ENCODE measurements at regions not wholly inside any gene's neighbourhood (a gene's known extent, or its start where the extent isn't known, plus 50 kb on each side); places are given as distances from the start of the nearest gene placed in this dataset.

DNA sequence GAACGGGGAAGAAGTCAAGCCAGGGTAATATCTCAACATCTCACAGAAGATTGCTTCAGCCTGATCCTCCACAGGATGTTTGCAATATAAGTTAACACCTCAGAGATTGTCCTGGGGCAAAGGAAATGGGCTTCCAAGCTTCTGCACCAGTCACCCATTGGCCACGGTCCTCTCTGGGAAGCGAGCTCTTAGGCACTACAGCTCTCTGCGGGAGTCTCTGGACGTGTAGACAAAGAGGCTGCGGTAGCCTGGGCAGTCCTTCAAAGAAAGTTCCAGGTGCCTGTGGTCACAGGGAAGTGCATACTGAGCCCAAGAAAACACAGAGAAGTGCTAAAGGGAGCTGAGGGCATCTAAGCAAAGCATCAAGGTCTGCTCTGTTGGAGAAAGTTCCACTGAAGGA, 805.7 kb downstream of the DIAPH3 start:
- no peak overlapping the region for H3K4me3 Mint-ChIP-seq
- H3K4me1 Mint-ChIP-seq, result peaks cover 8% of the 10 kb centered on the region
- TF ChIP-seq, protein P1, sequence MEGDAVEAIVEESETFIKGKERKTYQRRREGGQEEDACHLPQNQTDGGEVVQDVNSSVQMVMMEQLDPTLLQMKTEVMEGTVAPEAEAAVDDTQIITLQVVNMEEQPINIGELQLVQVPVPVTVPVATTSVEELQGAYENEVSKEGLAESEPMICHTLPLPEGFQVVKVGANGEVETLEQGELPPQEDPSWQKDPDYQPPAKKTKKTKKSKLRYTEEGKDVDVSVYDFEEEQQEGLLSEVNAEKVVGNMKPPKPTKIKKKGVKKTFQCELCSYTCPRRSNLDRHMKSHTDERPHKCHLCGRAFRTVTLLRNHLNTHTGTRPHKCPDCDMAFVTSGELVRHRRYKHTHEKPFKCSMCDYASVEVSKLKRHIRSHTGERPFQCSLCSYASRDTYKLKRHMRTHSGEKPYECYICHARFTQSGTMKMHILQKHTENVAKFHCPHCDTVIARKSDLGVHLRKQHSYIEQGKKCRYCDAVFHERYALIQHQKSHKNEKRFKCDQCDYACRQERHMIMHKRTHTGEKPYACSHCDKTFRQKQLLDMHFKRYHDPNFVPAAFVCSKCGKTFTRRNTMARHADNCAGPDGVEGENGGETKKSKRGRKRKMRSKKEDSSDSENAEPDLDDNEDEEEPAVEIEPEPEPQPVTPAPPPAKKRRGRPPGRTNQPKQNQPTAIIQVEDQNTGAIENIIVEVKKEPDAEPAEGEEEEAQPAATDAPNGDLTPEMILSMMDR (conservative IDR thresholded peaks at IDR 0.05), result no peak
- DNase-seq (ENCODE audit: low read depth, low spot score), result no peak
- H3K27me3 Mint-ChIP-seq (ENCODE audit: low read depth), result no peaks in the 10 kb centered on the region
- H3K9me3 Mint-ChIP-seq, result no peaks in the 10 kb centered on the region
- H3K27ac Mint-ChIP-seq (ENCODE audit: unreplicated experiment), result no peak overlapping the region
- H3K36me3 Mint-ChIP-seq (ENCODE audit: low read depth), result no peaks in the 10 kb centered on the region

DNA sequence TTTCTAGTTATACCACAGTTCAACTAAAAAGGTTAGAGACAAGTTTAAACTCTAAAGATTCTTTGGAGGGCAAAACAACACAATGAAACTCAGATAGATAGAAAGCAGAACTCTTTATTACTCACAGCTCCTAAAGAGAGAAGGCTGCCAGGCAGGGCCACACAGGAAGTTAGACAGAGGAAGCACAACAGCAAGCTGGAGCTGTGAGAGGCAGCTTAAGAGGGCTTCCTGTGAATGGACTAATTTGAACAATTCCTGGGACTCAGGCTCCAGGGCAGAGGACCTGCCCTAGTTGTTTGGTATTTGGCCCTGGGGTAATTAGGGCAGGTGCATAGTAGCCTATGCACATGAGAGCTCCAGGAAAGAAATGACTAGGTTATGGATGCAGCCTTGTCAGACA, 803.6 kb downstream of the DIAPH3 start:
- H3K36me3 Mint-ChIP-seq (ENCODE audit: low read depth), result no peaks in the 10 kb centered on the region

DNA sequence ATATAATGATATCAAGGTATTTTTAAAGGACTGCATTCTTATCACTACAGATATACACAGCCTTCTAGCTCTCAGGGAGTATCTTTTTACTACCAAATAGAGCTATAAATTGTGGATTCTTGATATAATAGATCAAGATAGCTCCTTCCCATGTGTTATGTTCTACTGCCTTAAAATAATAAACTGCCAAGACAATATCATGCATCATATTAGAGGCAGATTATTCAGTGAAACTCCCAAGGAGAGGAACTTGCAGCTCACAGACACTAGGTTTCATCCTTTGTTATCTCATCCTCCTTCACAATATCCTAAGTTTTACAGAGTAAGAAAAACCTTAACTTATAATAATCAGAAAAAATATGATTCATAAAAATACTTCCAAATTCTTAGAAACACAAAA, 802.8 kb downstream of the DIAPH3 start:
- H3K27me3 Mint-ChIP-seq (ENCODE audit: low read depth), result no peaks in the 10 kb centered on the region
- TF ChIP-seq, protein P1 (conservative IDR thresholded peaks at IDR 0.05), result no peak
- no peak overlapping the region for H3K27ac Mint-ChIP-seq (ENCODE audit: unreplicated experiment)
- DNase-seq (ENCODE audit: low read depth, low spot score), result no peak
- H3K4me3 Mint-ChIP-seq, result no peak overlapping the region
- H3K9me3 Mint-ChIP-seq, result no peaks in the 10 kb centered on the region
- no peaks in the 10 kb centered on the region for H3K36me3 Mint-ChIP-seq (ENCODE audit: low read depth)
- peaks cover 11% of the 10 kb centered on the region for H3K4me1 Mint-ChIP-seq

More for the DNA sequence above, 803.6 kb downstream of the DIAPH3 start:
- Mint-ChIP-seq H3K27ac (ENCODE audit: unreplicated experiment) (no peak overlapping the region), H3K4me3 (no peak overlapping the region), H3K27me3 (ENCODE audit: low read depth) (no peaks in the 10 kb centered on the region), H3K9me3 (no peaks in the 10 kb centered on the region), H3K4me1 (peaks cover 11% of the 10 kb centered on the region)
- TF ChIP-seq, protein P1 (conservative IDR thresholded peaks at IDR 0.05), result no peak
- no peak for DNase-seq (ENCODE audit: low read depth, low spot score)

DNA sequence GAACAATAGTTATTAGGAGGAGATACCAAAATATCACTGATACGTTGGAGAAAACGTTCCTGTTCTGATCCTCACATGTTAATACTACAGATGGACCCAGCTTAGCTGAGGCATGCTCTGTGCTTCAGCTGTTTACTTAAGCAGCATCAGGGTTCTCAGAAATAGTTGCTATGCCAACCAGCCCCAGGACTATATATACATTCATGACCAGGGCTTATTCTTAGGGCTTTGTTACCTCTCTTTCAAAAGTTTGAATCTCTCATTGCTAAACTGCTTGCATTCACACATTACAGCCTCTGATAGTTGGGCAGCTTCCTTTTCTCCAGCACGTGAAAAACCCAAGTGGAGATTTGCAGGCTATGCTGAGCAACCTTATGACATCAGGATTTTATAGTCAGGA, 800.4 kb downstream of the DIAPH3 start:
- no peak overlapping the region for H3K4me3 Mint-ChIP-seq
- H3K27me3 Mint-ChIP-seq (ENCODE audit: low read depth), result no peaks in the 10 kb centered on the region
- H3K36me3 Mint-ChIP-seq (ENCODE audit: low read depth), result no peaks in the 10 kb centered on the region
- H3K9me3 Mint-ChIP-seq, result no peaks in the 10 kb centered on the region
- DNase-seq (ENCODE audit: low read depth, low spot score), result no peak
- peaks cover 11% of the 10 kb centered on the region for H3K4me1 Mint-ChIP-seq
- TF ChIP-seq, protein P1 (conservative IDR thresholded peaks at IDR 0.05), result no peak
- no peak overlapping the region for H3K27ac Mint-ChIP-seq (ENCODE audit: unreplicated experiment)

DNA sequence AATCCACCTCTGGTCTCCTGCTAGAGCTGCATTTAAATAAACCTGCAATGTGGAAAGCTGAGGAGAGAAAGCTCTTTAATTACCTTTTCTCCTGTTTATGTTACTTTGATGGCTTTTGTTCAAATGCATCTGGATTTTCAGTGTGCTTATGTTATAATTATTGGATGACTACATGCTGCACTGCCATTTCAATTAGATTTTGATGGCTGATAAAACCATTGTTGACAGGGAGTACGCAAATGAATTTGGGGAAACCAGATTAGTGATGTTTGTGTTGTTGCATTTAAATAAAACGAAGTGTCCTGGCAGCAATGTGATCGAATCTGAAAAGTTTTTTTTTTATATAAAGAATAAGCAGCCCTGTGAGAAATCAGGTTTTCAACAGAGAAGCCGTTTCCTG, 799.8 kb downstream of the DIAPH3 start:
- no peak for DNase-seq (ENCODE audit: low read depth, low spot score)
- H3K27ac Mint-ChIP-seq (ENCODE audit: unreplicated experiment), result no peak overlapping the region
- H3K4me3 Mint-ChIP-seq, result no peak overlapping the region
- H3K9me3 Mint-ChIP-seq, result no peaks in the 10 kb centered on the region
- peaks cover 15% of the 10 kb centered on the region for H3K4me1 Mint-ChIP-seq
- no peaks in the 10 kb centered on the region for H3K27me3 Mint-ChIP-seq (ENCODE audit: low read depth)
- H3K36me3 Mint-ChIP-seq (ENCODE audit: low read depth), result no peaks in the 10 kb centered on the region
- TF ChIP-seq, protein P1 (conservative IDR thresholded peaks at IDR 0.05), result no peak

DNA sequence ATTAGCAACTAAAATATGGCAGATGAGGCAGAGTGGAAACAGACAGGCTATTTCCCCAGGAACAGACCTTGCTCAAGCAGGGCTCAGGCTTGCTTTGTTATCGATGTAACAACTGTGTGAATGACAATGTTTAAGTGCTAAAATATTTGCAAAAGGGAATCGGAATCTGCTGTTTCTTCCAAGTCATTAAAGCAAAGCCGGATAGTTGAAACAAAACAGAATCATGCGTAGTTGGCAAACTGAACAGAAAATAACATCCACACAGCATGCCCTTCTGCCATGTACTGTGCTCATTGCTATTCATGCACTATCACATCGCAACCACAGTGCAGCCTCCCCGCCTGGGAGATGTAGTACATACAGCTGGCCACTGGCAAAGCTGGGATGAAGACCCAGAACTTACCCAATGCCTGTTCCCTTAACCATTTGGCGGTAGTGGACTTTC, 799.1 kb downstream of the DIAPH3 start:
- Mint-ChIP-seq H3K4me1 (peaks cover 14% of the 10 kb centered on the region), H3K27me3 (ENCODE audit: low read depth) (no peaks in the 10 kb centered on the region), H3K9me3 (no peaks in the 10 kb centered on the region), H3K36me3 (ENCODE audit: low read depth) (no peaks in the 10 kb centered on the region), H3K27ac (ENCODE audit: unreplicated experiment) (no peak overlapping the region), H3K4me3 (no peak overlapping the region)
- TF ChIP-seq, protein P1 (conservative IDR thresholded peaks at IDR 0.05), result no peak
- DNase-seq (ENCODE audit: low read depth, low spot score), result no peak
